ENCODE measurements at regions not wholly inside any gene's neighbourhood (a gene's known extent, or its start where the extent isn't known, plus 50 kb on each side); places are given as distances from the start of the nearest gene placed in this dataset.

- DNase-seq (ENCODE audit: low spot score), result no peak
These were observed 185.3 kb upstream of the GDF10 start for GRCh38 chr10:47114680-47115186.

GRCh38 chr10:47115322-47115721 is 184.7 kb upstream of the GDF10 start:
- Histone ChIP-seq H3K27me3 (no peaks in the 10 kb centered on the region), H3K4me3 (no peak overlapping the region), H3K36me3 (no peaks in the 10 kb centered on the region), H3K27ac (no peak overlapping the region), H3K4me1 (no peaks in the 10 kb centered on the region), H3K9me3 (no peaks in the 10 kb centered on the region)
- no peak for TF ChIP-seq CTCF (IDR thresholded peaks at IDR 0.05)
- no peak for DNase-seq (ENCODE audit: low spot score)

More at GRCh38 chr10:47114680-47115186, 185.3 kb upstream of the GDF10 start:
- TF ChIP-seq CTCF (IDR thresholded peaks at IDR 0.05), result no peak
- H3K9me3 ChIP-seq, result no peaks in the 10 kb centered on the region
- H3K27me3 ChIP-seq, result no peaks in the 10 kb centered on the region
- no peaks in the 10 kb centered on the region for H3K36me3 ChIP-seq
- H3K4me1 ChIP-seq, result no peaks in the 10 kb centered on the region
- no peak overlapping the region for H3K27ac ChIP-seq
- no peak overlapping the region for H3K4me3 ChIP-seq

GRCh38 chr10:47116445-47116844 is 183.6 kb upstream of the GDF10 start:
- TF ChIP-seq CTCF (IDR thresholded peaks at IDR 0.05), result no peak
- Histone ChIP-seq H3K4me1 (no peaks in the 10 kb centered on the region), H3K27ac (no peak overlapping the region), H3K27me3 (no peaks in the 10 kb centered on the region), H3K4me3 (no peak overlapping the region), H3K9me3 (no peaks in the 10 kb centered on the region), H3K36me3 (no peaks in the 10 kb centered on the region)
- DNase-seq (ENCODE audit: low spot score), result no peak

- H3K4me3 ChIP-seq, result no peak overlapping the region
- no peak overlapping the region for H3K27ac ChIP-seq
- TF ChIP-seq CTCF (IDR thresholded peaks at IDR 0.05), result no peak
- no peaks in the 10 kb centered on the region for H3K9me3 ChIP-seq
- H3K27me3 ChIP-seq, result no peaks in the 10 kb centered on the region
- H3K36me3 ChIP-seq, result no peaks in the 10 kb centered on the region
- no peaks in the 10 kb centered on the region for H3K4me1 ChIP-seq
- peak; percentile 53 for DNase-seq (ENCODE audit: low spot score)
These were observed 181.7 kb upstream of the GDF10 start for GRCh38 chr10:47118326-47118725.

GRCh38 chr10:47121336-47121735 is 178.7 kb upstream of the GDF10 start:
- Histone ChIP-seq H3K9me3 (no peaks in the 10 kb centered on the region), H3K27me3 (no peaks in the 10 kb centered on the region), H3K4me3 (no peak overlapping the region), H3K4me1 (no peaks in the 10 kb centered on the region), H3K36me3 (no peaks in the 10 kb centered on the region), H3K27ac (no peak overlapping the region)
- peak; percentile 38 for DNase-seq (ENCODE audit: low spot score)
- TF ChIP-seq CTCF (IDR thresholded peaks at IDR 0.05), result no peak

GRCh38 chr10:47123716-47124288 is 176.2 kb upstream of the GDF10 start:
- no peak for TF ChIP-seq CTCF (IDR thresholded peaks at IDR 0.05)
- Histone ChIP-seq H3K4me3 (no peak overlapping the region), H3K9me3 (no peaks in the 10 kb centered on the region), H3K27ac (no peak overlapping the region), H3K36me3 (no peaks in the 10 kb centered on the region), H3K4me1 (no peaks in the 10 kb centered on the region), H3K27me3 (no peaks in the 10 kb centered on the region)
- no peak for DNase-seq (ENCODE audit: low spot score)

Data from right atrium auricular region (tissue), 2 donors.